Hepatocyte (in vitro differentiated cells): ENCODE measurements at regions not wholly inside any gene's neighbourhood (a gene's known extent, or its start where the extent isn't known, plus 50 kb on each side); places are given as distances from the start of the nearest gene placed in this dataset.

Experiments used
- CTCF ChIP-seq: fragments of 200-600 bp; sonication (generic); IDR thresholded peaks from 2 replicates; pipeline ENCODE4 v1.5.1; 2016; ENCODE audit warnings: antibody characterized with exemption, mild to moderate bottlenecking; ENCODE audit not compliant: poor library complexity
- EZH2phosphoT487 ChIP-seq: fragments of 200-600 bp; sonication (generic); IDR thresholded peaks from one replicate; pipeline ENCODE4 v1.6.1; 2018; ENCODE audit warnings: antibody characterized with exemption, mild to moderate bottlenecking, low read depth, moderate library complexity; ENCODE audit not compliant: unreplicated experiment, severe bottlenecking

GRCh38 chr5:74461251-74461650 lies 179.3 kb downstream of the ENC1 start:
- TF ChIP-seq CTCF (no peak), EZH2phosphoT487 (no peak)
